ENCODE measurements at regions not wholly inside any gene's neighbourhood (a gene's known extent, or its start where the extent isn't known, plus 50 kb on each side); places are given as distances from the start of the nearest gene placed in this dataset.

GRCh38 chr3:166478356-166478755 is 641.1 kb upstream of the BCHE start:
- Histone ChIP-seq H3K4me1 (ENCODE audit: insufficient read depth, low read length) (no peaks in the 10 kb centered on the region), H3K4me3 (replicated peaks in 1 of 3; ENCODE audit: insufficient read depth in 1 of 3, low read depth in 2 of 3, low read length in 3 of 3) (no peak overlapping the region), H3K9ac (ENCODE audit: insufficient read depth, low read depth, low read length) (no peak overlapping the region), H3K4me2 (ENCODE audit: low read depth, low read length) (no peak overlapping the region), H3K9me3 (ENCODE audit: low read length) (no peaks in the 10 kb centered on the region), H3K36me3 (replicated peaks in 1 of 2; ENCODE audit: control insufficient read depth in 1 of 2, insufficient read depth in 2 of 2, low read length in 2 of 2) (no peaks in the 10 kb centered on the region), H2AFZ (ENCODE audit: low read length) (no peak overlapping the region), H4K20me1 (ENCODE audit: insufficient read depth, low read length) (no peaks in the 10 kb centered on the region), H3K27ac (ENCODE audit: extremely low read length, insufficient read depth, low read length) (no peak overlapping the region), H3K27me3 (ENCODE audit: control insufficient read depth in 1 of 2, insufficient read depth in 2 of 2, low read length in 2 of 2) (no peaks in the 10 kb centered on the region), H3K79me2 (ENCODE audit: insufficient read depth, low read length) (no peaks in the 10 kb centered on the region)
- BruUV-seq (replicated peaks) = no TSS peak
- intact Hi-C loops (cut with micrococcal nuclease; ENCODE audit: unreplicated experiment) (no loop called here), in situ Hi-C loops (cut with HindIII; ENCODE audit: extremely low pct_ligation_motif_present, low pct_unique_long_range_greater_than_20kb) (no loop called here)
- TF ChIP-seq ELF1 (CRISPR knock-in tag; IDR thresholded peaks at IDR 0.05) = no peak
- TF ChIP-seq, protein P1, sequence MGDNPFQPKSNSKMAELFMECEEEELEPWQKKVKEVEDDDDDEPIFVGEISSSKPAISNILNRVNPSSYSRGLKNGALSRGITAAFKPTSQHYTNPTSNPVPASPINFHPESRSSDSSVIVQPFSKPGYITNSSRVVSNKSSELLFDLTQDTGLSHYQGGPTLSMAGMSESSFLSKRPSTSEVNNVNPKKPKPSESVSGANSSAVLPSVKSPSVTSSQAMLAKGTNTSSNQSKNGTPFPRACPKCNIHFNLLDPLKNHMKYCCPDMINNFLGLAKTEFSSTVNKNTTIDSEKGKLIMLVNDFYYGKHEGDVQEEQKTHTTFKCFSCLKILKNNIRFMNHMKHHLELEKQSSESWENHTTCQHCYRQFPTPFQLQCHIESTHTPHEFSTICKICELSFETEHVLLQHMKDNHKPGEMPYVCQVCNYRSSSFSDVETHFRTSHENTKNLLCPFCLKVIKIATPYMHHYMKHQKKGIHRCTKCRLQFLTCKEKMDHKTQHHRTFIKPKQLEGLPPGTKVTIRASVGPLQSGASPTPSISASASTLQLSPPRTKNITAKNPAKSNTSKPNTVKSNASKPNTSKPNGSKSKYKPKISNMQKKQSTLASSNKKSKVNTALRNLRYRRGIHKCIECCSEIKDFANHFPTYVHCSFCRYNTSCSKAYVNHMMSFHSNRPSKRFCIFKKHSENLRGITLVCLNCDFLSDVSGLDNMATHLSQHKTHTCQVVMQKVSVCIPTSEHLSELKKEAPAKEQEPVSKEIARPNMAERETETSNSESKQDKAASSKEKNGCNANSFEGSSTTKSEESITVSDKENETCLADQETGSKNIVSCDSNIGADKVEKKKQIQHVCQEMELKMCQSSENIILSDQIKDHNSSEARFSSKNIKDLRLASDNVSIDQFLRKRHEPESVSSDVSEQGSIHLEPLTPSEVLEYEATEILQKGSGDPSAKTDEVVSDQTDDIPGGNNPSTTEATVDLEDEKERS (CRISPR knock-in tag; IDR thresholded peaks at IDR 0.05) = no peak
- DNase-seq (ENCODE audit: low spot score) = no peak
- WGBS (ENCODE audit: low lambda C conversion rate) = 0% methylated on average over 1 of the region's 3 CpGs
- POLR2A ChIA-PET = no interaction called here
- no peak for ATAC-seq
- FAIRE-seq = no peak
- CTCF ChIA-PET (ENCODE audit: low intra/inter-chr PET ratio, low total read pairs) = no interaction called here

DNA sequence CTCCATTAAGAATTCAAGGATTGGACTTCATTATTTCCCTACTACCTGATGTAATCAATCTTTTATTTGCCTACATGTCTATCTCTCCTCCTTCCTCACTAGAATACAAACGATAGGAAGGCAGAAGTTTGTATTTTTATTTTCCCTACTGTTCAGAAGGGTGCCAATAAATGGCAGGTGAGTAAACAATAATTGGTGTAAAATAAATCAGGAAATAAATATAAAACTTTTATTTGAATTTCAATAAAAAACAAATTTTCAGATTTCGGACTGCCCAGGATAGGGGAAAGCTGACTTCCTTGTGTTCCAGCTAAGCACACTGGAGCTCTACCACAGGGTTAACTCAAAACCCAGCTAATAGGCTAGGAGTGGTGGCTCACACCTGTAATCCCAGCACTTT is 636.3 kb upstream of the BCHE start:
- Histone ChIP-seq H3K27ac (ENCODE audit: extremely low read length, insufficient read depth, low read length) (no peak overlapping the region), H3K4me3 (replicated peaks in 1 of 3; ENCODE audit: insufficient read depth in 1 of 3, low read depth in 2 of 3, low read length in 3 of 3) (no peak overlapping the region), H3K4me1 (ENCODE audit: insufficient read depth, low read length) (no peaks in the 10 kb centered on the region), H3K4me2 (ENCODE audit: low read depth, low read length) (no peak overlapping the region), H2AFZ (ENCODE audit: low read length) (no peak overlapping the region), H3K9me3 (ENCODE audit: low read length) (no peaks in the 10 kb centered on the region), H3K36me3 (replicated peaks in 1 of 2; ENCODE audit: control insufficient read depth in 1 of 2, insufficient read depth in 2 of 2, low read length in 2 of 2) (no peaks in the 10 kb centered on the region), H4K20me1 (ENCODE audit: insufficient read depth, low read length) (no peaks in the 10 kb centered on the region; the same call in 1 of the 2 replicates), H3K9ac (ENCODE audit: insufficient read depth, low read depth, low read length) (no peak overlapping the region), H3K79me2 (ENCODE audit: insufficient read depth, low read length) (no peaks in the 10 kb centered on the region), H3K27me3 (ENCODE audit: control insufficient read depth in 1 of 2, insufficient read depth in 2 of 2, low read length in 2 of 2) (no peaks in the 10 kb centered on the region)
- intact Hi-C loops (cut with micrococcal nuclease; ENCODE audit: unreplicated experiment) = no loop called here
- BruUV-seq (replicated peaks) = no TSS peak
- ChIA-PET CTCF (ENCODE audit: low intra/inter-chr PET ratio, low total read pairs) (no interaction called here), POLR2A (no interaction called here)
- in situ Hi-C loops (cut with HindIII; ENCODE audit: extremely low pct_ligation_motif_present, low pct_unique_long_range_greater_than_20kb) = no loop called here
- DNase-seq (ENCODE audit: low spot score) (no peak), FAIRE-seq (no peak), ATAC-seq (no peak)
- WGBS (ENCODE audit: low lambda C conversion rate) = 2% methylated on average over 2 of the region's 2 CpGs
- TF ChIP-seq SAP130 (CRISPR knock-in tag; IDR thresholded peaks at IDR 0.05; ENCODE audit: low read depth) (no peak), ZNF570 (CRISPR knock-in tag; IDR thresholded peaks at IDR 0.05; ENCODE audit: borderline replicate concordance) (no peak)

Data from HepG2 (cell line).